NCI-H82 treated with DMSO at 0.1 percent for 48 hours (cell line): ENCODE measurements at regions not wholly inside any gene's neighbourhood (a gene's known extent, or its start where the extent isn't known, plus 50 kb on each side); places are given as distances from the start of the nearest gene placed in this dataset.
"Not testable (repeated sequence)": the region's sequence is repeated elsewhere in the genome, so short reads cannot be mapped to it uniquely, and the experiment has no call there.

Experiments used
- DNase-seq: peaks from one replicate; lab custom pipeline; 2025; ENCODE audit not compliant: unreplicated experiment; lab: John Stamatoyannopoulos, UW

- DNase-seq: no peak
Observed at GRCh38 chr3:98702166-98702565, 61.0 kb upstream of the ST3GAL6 start.

GRCh38 chr3:98705212-98705611 is 57.9 kb upstream of the ST3GAL6 start:
- no peak for DNase-seq

- no peak for DNase-seq
Observed at GRCh38 chr3:98705694-98706093, 57.4 kb upstream of the ST3GAL6 start.

- not testable (repeated sequence) for DNase-seq
Observed at GRCh38 chr3:98708681-98709080, 54.5 kb upstream of the ST3GAL6 start.

GRCh38 chr3:98709441-98709840 is 53.7 kb upstream of the ST3GAL6 start:
- DNase-seq: no peak

GRCh38 chr3:98710067-98710659 is 53.0 kb upstream of the ST3GAL6 start:
- DNase-seq: no peak

- no peak for DNase-seq
Observed at GRCh38 chr3:98711426-98711825, 51.7 kb upstream of the ST3GAL6 start.

GRCh38 chr3:98712726-98713125 is 50.4 kb upstream of the ST3GAL6 start:
- DNase-seq: no peak

GRCh38 chr3:98713332-98713731 is 49.8 kb upstream of the ST3GAL6 start:
- DNase-seq: not testable (repeated sequence)
